ENCODE measurements at regions not wholly inside any gene's neighbourhood (a gene's known extent, or its start where the extent isn't known, plus 50 kb on each side); places are given as distances from the start of the nearest gene placed in this dataset.

DNA sequence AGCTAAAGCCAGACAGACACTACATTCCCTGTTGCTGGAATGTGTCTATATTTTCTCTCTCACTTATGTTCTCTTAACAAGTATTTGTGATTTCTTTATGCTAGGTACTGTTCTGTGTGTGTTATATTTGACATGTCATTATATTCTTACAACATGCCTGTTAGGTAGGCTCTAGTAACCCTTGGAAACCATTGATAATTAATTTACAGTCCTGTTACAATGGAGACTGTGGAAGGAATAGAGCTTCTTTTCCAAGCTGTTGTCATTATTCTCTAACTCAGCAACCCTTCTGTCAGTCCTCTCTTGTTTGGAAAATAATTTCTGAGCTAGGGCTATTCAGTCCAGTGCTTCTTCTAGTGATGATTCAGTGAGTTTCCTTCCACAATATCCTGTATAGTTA is 419.1 kb upstream of the BOD1L1 start:
- Histone ChIP-seq H3K9me2 (no peaks in the 10 kb centered on the region), H3K36me3 (replicated peaks in 1 of 2; ENCODE audit: control insufficient read depth in 1 of 2, insufficient read depth in 2 of 2, low read length in 1 of 2) (no peaks in the 10 kb centered on the region), H3K4me3 (ENCODE audit: low read depth in 2 of 2, low read length in 1 of 2) (no peak overlapping the region), H3K27me3 (ENCODE audit: insufficient read depth) (no peaks in the 10 kb centered on the region), H3K79me2 (ENCODE audit: insufficient read depth) (no peaks in the 10 kb centered on the region), H3K4me2 (no peak overlapping the region), H3K4me1 (ENCODE audit: control insufficient read depth in 1 of 2, insufficient read depth in 2 of 2, low read depth in 1 of 2, low read length in 1 of 2) (no peaks in the 10 kb centered on the region; a peak in 1 of 4 replicates), H3K27ac (ENCODE audit: low read depth in 2 of 2, low read length in 1 of 2) (no peak overlapping the region), H3K9ac (no peak overlapping the region), H2AFZ (ENCODE audit: low read depth) (no peak overlapping the region), H3F3A (replicated peaks; ENCODE audit: insufficient read depth) (no peaks in the 10 kb centered on the region), H3K9me3 (no peaks in the 10 kb centered on the region), H4K20me1 (ENCODE audit: insufficient read depth) (no peaks in the 10 kb centered on the region)
- POLR2A ChIA-PET = no interaction called here
- TF ChIP-seq, protein P1, sequence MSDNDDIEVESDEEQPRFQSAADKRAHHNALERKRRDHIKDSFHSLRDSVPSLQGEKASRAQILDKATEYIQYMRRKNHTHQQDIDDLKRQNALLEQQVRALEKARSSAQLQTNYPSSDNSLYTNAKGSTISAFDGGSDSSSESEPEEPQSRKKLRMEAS (IDR thresholded peaks at IDR 0.05; ENCODE audit: low read depth) = no peak
- TF ChIP-seq EP300 (IDR thresholded peaks at IDR 0.05; ENCODE audit: borderline replicate concordance in 1 of 2, low read depth in 1 of 2, low read length in 1 of 2) (no peak), EZH2phosphoT487 (IDR thresholded peaks at IDR 0.05; ENCODE audit: borderline replicate concordance, low read depth) (no peak), GABPA (IDR thresholded peaks at IDR 0.05; ENCODE audit: low read depth) (no peak)
- CTCF ChIA-PET = no interaction called here
- DNase-seq = no peak

DNA sequence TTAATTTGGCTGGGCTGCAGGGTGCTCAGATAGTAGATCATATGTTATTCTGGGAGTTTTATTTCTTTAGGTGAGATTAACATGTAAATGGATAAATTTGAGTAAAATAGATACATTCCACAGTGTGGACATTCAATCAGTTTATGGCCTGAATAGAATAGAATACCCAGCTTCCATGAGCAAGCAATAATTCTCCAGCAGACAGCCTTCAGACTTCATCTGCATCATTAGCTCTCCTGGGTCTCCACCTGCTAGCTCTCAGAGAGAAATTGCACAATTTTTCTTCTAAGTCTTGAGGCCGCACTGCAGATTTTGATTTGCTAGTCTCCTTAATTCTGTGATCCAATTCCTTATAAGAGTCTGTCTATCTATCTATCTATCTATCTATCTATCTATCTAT is 420.3 kb upstream of the BOD1L1 start:
- H3K9ac ChIP-seq = no peak overlapping the region
- H3K9me3 ChIP-seq = no peaks in the 10 kb centered on the region
- H3K27me3 ChIP-seq (ENCODE audit: insufficient read depth) = no peaks in the 10 kb centered on the region
- no peak overlapping the region for H2AFZ ChIP-seq (ENCODE audit: low read depth)
- POLR2A ChIA-PET = no interaction called here
- H3K79me2 ChIP-seq (ENCODE audit: insufficient read depth) = no peaks in the 10 kb centered on the region
- CTCF ChIA-PET = interaction anchor here (1.8 to 2.2 kb wide), 2 partner anchors 11 kb away, joined by 5 to 7 read pairs; no protein-coding TSS in a partner anchor
- WGBS (ENCODE audit: low lambda C conversion rate) = 95% methylated on average over 1 of the region's 1 CpG
- no peak overlapping the region for H3K4me3 ChIP-seq (ENCODE audit: low read depth in 2 of 2, low read length in 1 of 2)
- H3F3A ChIP-seq (replicated peaks; ENCODE audit: insufficient read depth) = no peaks in the 10 kb centered on the region
- no peaks in the 10 kb centered on the region; a peak in 1 of 4 replicates for H3K4me1 ChIP-seq (ENCODE audit: control insufficient read depth in 1 of 2, insufficient read depth in 2 of 2, low read depth in 1 of 2, low read length in 1 of 2)
- H3K4me2 ChIP-seq = no peak overlapping the region
- H4K20me1 ChIP-seq (ENCODE audit: insufficient read depth) = no peaks in the 10 kb centered on the region
- no peak for DNase-seq
- H3K36me3 ChIP-seq (replicated peaks in 1 of 2; ENCODE audit: control insufficient read depth in 1 of 2, insufficient read depth in 2 of 2, low read length in 1 of 2) = no peaks in the 10 kb centered on the region
- TF ChIP-seq, protein P1 (IDR thresholded peaks at IDR 0.05; ENCODE audit: low read depth) = no peak
- no peak for TF ChIP-seq CHD2 (IDR thresholded peaks at IDR 0.05; ENCODE audit: low read length, partially characterized antibody)
- TF ChIP-seq RCOR1 (IDR thresholded peaks at IDR 0.05; ENCODE audit: low read length) = no peak
- no peak for TF ChIP-seq GATA2 (CRISPR knock-in tag; IDR thresholded peaks at IDR 0.05)
- no peak for TF ChIP-seq MXI1 (IDR thresholded peaks at IDR 0.05; ENCODE audit: low read depth, low read length)
- TF ChIP-seq, protein P2, sequence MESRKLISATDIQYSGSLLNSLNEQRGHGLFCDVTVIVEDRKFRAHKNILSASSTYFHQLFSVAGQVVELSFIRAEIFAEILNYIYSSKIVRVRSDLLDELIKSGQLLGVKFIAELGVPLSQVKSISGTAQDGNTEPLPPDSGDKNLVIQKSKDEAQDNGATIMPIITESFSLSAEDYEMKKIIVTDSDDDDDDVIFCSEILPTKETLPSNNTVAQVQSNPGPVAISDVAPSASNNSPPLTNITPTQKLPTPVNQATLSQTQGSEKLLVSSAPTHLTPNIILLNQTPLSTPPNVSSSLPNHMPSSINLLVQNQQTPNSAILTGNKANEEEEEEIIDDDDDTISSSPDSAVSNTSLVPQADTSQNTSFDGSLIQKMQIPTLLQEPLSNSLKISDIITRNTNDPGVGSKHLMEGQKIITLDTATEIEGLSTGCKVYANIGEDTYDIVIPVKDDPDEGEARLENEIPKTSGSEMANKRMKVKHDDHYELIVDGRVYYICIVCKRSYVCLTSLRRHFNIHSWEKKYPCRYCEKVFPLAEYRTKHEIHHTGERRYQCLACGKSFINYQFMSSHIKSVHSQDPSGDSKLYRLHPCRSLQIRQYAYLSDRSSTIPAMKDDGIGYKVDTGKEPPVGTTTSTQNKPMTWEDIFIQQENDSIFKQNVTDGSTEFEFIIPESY (IDR thresholded peaks at IDR 0.05; ENCODE audit: borderline replicate concordance, low read depth) = no peak
- no peak for TF ChIP-seq GABPA (IDR thresholded peaks at IDR 0.05; ENCODE audit: low read depth)
- TF ChIP-seq MEF2A (IDR thresholded peaks at IDR 0.05; ENCODE audit: borderline replicate concordance, low read depth) = no peak
- no peak for TF ChIP-seq NFIC (IDR thresholded peaks at IDR 0.05; ENCODE audit: borderline replicate concordance)
- no peak for TF ChIP-seq NRF1 (IDR thresholded peaks at IDR 0.05; ENCODE audit: low read depth, low read length)
- no peak for TF ChIP-seq POLR2AphosphoS5 (IDR thresholded peaks at IDR 0.05; ENCODE audit: low read depth, low read length)
- no peak for TF ChIP-seq SIN3A (IDR thresholded peaks at IDR 0.05; ENCODE audit: borderline replicate concordance, low read depth, low read length)
- TF ChIP-seq RFX5 (IDR thresholded peaks at IDR 0.05; ENCODE audit: low read length) = no peak
- no peak for TF ChIP-seq ELF1 (IDR thresholded peaks at IDR 0.05)
- TF ChIP-seq FOXM1 (IDR thresholded peaks at IDR 0.05; ENCODE audit: low read depth) = no peak
- H3K27ac ChIP-seq (ENCODE audit: low read depth in 2 of 2, low read length in 1 of 2) = no peak overlapping the region
- no peaks in the 10 kb centered on the region for H3K9me2 ChIP-seq

Measured in SK-N-SH (cell line).